ENCODE measurements at regions not wholly inside any gene's neighbourhood (a gene's known extent, or its start where the extent isn't known, plus 50 kb on each side); places are given as distances from the start of the nearest gene placed in this dataset.

- TF ChIP-seq CTCF (IDR thresholded peaks at IDR 0.05 in 4 of 5, conservative IDR thresholded peaks at IDR 0.05 in 1 of 5) (no peak), POLR2A (IDR thresholded peaks at IDR 0.05) (no peak)
These were observed 762.2 kb upstream of the HS6ST1 start for GRCh38 chr2:129080715-129081476.
